ENCODE measurements at regions not wholly inside any gene's neighbourhood (a gene's known extent, or its start where the extent isn't known, plus 50 kb on each side); places are given as distances from the start of the nearest gene placed in this dataset.

GRCh38 chr10:109475711-109476421, 447.4 kb downstream of the XPNPEP1 start:
- Histone ChIP-seq H3K36me3 (no peaks in the 10 kb centered on the region), H3K27ac (no peak overlapping the region), H3K27me3 (no peaks in the 10 kb centered on the region), H3K4me1 (ENCODE audit: control insufficient read depth in 1 of 2, insufficient read depth in 1 of 2, low read depth in 1 of 2, low read length in 1 of 2) (no peaks in the 10 kb centered on the region), H3K9me3 (no peaks in the 10 kb centered on the region), H3K4me3 (ENCODE audit: low read depth in 1 of 2, low read length in 1 of 2) (no peak overlapping the region)
- no peak for TF ChIP-seq CTCF (IDR thresholded peaks at IDR 0.05)

GRCh38 chr10:109474812-109475211, 448.5 kb downstream of the XPNPEP1 start:
- Histone ChIP-seq H3K9me3 (no peaks in the 10 kb centered on the region), H3K4me3 (ENCODE audit: low read depth in 1 of 2, low read length in 1 of 2) (no peak overlapping the region), H3K4me1 (ENCODE audit: control insufficient read depth in 1 of 2, insufficient read depth in 1 of 2, low read depth in 1 of 2, low read length in 1 of 2) (no peaks in the 10 kb centered on the region), H3K27ac (no peak overlapping the region), H3K36me3 (no peaks in the 10 kb centered on the region), H3K27me3 (no peaks in the 10 kb centered on the region)
- no peak for TF ChIP-seq CTCF (IDR thresholded peaks at IDR 0.05)

- H3K9me3 ChIP-seq, result no peaks in the 10 kb centered on the region
- H3K27ac ChIP-seq, result no peak overlapping the region
- no peaks in the 10 kb centered on the region for H3K36me3 ChIP-seq
- no peaks in the 10 kb centered on the region for H3K27me3 ChIP-seq
- no peak overlapping the region for H3K4me3 ChIP-seq (ENCODE audit: low read depth in 1 of 2, low read length in 1 of 2)
- no peak for TF ChIP-seq CTCF (IDR thresholded peaks at IDR 0.05)
- no peaks in the 10 kb centered on the region for H3K4me1 ChIP-seq (ENCODE audit: control insufficient read depth in 1 of 2, insufficient read depth in 1 of 2, low read depth in 1 of 2, low read length in 1 of 2)
Observed at GRCh38 chr10:109474261-109474660, 449.1 kb downstream of the XPNPEP1 start.

- Histone ChIP-seq H3K9me3 (no peaks in the 10 kb centered on the region), H3K36me3 (no peaks in the 10 kb centered on the region), H3K27me3 (no peaks in the 10 kb centered on the region), H3K4me1 (ENCODE audit: control insufficient read depth in 1 of 2, insufficient read depth in 1 of 2, low read depth in 1 of 2, low read length in 1 of 2) (no peaks in the 10 kb centered on the region), H3K27ac (no peak overlapping the region), H3K4me3 (ENCODE audit: low read depth in 1 of 2, low read length in 1 of 2) (no peak overlapping the region)
- no peak for TF ChIP-seq CTCF (IDR thresholded peaks at IDR 0.05)
Observed at GRCh38 chr10:109467551-109467950, 455.8 kb downstream of the XPNPEP1 start.

GRCh38 chr10:109464949-109465348, 458.4 kb downstream of the XPNPEP1 start:
- H3K9me3 ChIP-seq, result no peaks in the 10 kb centered on the region
- no peak overlapping the region for H3K27ac ChIP-seq
- H3K36me3 ChIP-seq, result no peaks in the 10 kb centered on the region
- no peak for TF ChIP-seq CTCF (IDR thresholded peaks at IDR 0.05)
- H3K4me3 ChIP-seq (ENCODE audit: low read depth in 1 of 2, low read length in 1 of 2), result no peak overlapping the region
- H3K27me3 ChIP-seq, result no peaks in the 10 kb centered on the region
- H3K4me1 ChIP-seq (ENCODE audit: control insufficient read depth in 1 of 2, insufficient read depth in 1 of 2, low read depth in 1 of 2, low read length in 1 of 2), result no peaks in the 10 kb centered on the region
